GM06990 (cell line): ENCODE measurements at regions not wholly inside any gene's neighbourhood (a gene's known extent, or its start where the extent isn't known, plus 50 kb on each side); places are given as distances from the start of the nearest gene placed in this dataset.

Source experiments
- DNase-seq: peaks from one replicate; pipeline ENCODE4 v3.0.0-alpha.2; 2011; ENCODE audit not compliant: insufficient read length; ENCODE audit errors: extremely low read depth
- H3K27me3 ChIP-seq: replicated peaks from 2 replicates; pipeline ENCODE4 v1.6.0; 2011; ENCODE audit warnings: low read length; ENCODE audit not compliant: control insufficient read depth, insufficient read depth
- H3K36me3 ChIP-seq: 2 replicates; pipeline ENCODE4 v1.5.1; 2011; ENCODE audit warnings: low read length; ENCODE audit not compliant: control insufficient read depth, insufficient read depth
- H3K4me3 ChIP-seq: replicated peaks from 2 replicates; pipeline ENCODE4 v1.5.1; 2011; ENCODE audit warnings: low read depth, mild to moderate bottlenecking, control low read depth, low read length
- TF ChIP-seq, protein P1 (sequence below): IDR thresholded peaks from 2 replicates; pipeline ENCODE4 v1.5.1; 2011; ENCODE audit warnings: low read length, control low read depth, mild to moderate bottlenecking, inconsistent platforms; ENCODE audit not compliant: insufficient read depth, poor library complexity, severe bottlenecking

DNA sequence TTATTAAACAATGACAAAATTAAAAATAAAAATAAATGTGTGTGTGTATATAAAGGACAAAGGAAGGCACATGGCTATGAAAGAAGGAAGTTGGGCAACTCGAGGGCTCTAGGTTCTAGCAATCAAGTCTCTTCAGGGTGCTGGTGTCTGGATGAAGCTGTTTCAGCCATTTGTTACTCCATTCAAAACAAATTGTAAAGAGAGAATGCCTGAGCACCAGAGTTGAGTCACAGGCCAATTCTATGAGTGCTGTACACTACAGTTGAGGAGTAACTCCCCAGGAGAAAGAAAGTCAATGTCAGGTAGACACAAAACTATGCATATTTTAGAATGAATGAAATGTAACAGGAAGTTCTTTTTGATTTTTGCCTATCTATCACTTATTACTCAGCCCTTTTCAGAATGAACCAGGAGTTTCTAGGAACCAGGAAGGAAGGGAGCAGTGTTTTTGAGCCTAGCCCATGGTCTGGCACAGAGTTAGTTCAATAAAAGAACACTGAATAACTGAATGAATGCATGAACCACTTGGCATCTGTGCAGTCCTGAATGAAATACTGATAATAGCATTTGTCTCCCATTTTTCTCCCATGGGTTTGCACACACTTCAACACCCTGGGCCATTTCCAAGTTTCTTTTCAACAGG lies 151.7 kb upstream of the CPEB2 start:
- no peak overlapping the region for H3K4me3 ChIP-seq
- no peaks in the 10 kb centered on the region for H3K36me3 ChIP-seq
- TF ChIP-seq, protein P1, sequence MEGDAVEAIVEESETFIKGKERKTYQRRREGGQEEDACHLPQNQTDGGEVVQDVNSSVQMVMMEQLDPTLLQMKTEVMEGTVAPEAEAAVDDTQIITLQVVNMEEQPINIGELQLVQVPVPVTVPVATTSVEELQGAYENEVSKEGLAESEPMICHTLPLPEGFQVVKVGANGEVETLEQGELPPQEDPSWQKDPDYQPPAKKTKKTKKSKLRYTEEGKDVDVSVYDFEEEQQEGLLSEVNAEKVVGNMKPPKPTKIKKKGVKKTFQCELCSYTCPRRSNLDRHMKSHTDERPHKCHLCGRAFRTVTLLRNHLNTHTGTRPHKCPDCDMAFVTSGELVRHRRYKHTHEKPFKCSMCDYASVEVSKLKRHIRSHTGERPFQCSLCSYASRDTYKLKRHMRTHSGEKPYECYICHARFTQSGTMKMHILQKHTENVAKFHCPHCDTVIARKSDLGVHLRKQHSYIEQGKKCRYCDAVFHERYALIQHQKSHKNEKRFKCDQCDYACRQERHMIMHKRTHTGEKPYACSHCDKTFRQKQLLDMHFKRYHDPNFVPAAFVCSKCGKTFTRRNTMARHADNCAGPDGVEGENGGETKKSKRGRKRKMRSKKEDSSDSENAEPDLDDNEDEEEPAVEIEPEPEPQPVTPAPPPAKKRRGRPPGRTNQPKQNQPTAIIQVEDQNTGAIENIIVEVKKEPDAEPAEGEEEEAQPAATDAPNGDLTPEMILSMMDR = no peak
- H3K27me3 ChIP-seq = no peaks in the 10 kb centered on the region
- no peak for DNase-seq

DNA sequence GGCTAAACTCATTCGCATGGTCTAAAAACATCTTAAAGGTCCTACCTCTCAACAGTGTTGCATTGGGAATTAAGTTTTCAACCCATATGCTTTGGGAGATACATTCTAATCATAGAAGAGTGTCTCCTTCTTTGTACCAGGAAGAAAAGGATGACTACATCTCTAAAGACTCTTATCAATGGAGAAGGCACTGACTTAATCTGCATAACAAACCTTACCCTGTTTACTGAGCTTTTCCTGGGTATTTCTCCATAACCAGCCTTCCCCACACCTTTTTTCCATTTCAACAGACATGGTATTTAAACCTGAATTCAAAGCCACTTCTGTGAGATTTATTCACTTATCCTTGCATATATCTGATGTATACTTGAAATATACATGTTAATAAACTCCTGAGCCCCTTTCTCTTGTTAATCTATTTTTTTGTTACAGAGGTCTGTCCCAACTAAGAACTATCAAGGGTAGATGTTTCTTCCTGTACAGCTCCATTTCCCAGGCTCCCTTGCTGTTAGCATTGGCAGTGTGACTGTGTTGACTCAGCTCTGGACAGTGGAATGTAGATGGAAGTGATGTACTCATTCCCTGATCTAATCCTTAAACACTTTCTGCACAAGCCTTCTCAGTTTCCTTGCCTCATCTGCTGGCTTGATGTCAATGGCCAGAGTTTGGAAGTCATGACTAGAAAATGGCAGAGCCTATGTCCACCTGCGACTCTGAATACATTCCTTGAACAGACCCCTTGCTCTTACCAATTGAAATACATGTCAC lies 148.9 kb upstream of the CPEB2 start:
- no peaks in the 10 kb centered on the region for H3K36me3 ChIP-seq
- TF ChIP-seq, protein P1 = no peak
- H3K4me3 ChIP-seq = no peak overlapping the region
- DNase-seq = no peak
- no peaks in the 10 kb centered on the region for H3K27me3 ChIP-seq

- Histone ChIP-seq H3K36me3 (no peaks in the 10 kb centered on the region), H3K27me3 (no peaks in the 10 kb centered on the region), H3K4me3 (no peak overlapping the region)
- TF ChIP-seq, protein P1 = no peak
- no peak for DNase-seq
Measured at GRCh38 chr4:14855719-14856061, 146.6 kb upstream of the CPEB2 start.

DNA sequence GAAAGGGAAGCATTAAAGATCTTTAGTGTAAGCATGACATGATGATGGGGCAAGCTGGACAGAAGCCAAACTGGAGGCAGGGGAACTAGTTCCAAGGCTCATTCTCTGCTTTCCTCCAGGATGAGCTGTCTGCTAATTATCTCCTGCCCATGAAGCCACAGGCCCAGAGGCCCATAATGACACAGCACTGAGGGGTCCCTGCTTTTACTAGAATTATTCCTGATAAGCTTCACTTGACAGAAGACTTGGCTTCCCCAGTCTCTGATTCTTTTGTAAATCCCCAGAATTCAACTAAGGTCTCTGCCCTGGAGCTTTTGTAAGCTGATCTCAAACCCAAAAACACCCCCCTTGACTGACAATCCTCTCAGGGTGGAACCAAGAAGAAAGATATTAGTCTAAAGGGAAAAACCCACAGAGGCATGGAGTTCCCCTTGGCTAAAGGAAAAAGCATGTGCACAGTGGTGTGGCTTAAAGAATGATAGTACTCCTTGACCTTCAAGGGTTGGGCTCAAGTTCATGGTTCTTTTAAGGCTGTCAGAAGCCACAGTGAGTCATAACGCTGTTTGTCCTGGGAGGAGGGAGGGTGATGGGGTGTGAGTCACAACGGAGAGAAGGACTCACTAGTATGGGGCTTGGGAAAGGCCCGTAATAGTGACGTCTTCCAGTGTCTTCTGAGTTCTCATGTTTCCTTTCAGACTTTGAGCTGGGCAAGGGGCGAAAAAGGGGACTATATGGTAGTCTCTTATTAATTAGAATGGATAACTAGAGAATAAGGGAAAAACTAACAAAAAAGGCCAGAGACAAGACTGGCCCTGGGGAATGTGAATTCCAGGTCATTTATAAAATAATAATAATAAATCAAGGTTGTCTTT lies 146.0 kb upstream of the CPEB2 start:
- H3K4me3 ChIP-seq = no peak overlapping the region
- H3K36me3 ChIP-seq = no peaks in the 10 kb centered on the region
- TF ChIP-seq, protein P1 = no peak
- DNase-seq = peak; percentile 75
- H3K27me3 ChIP-seq = no peaks in the 10 kb centered on the region

DNA sequence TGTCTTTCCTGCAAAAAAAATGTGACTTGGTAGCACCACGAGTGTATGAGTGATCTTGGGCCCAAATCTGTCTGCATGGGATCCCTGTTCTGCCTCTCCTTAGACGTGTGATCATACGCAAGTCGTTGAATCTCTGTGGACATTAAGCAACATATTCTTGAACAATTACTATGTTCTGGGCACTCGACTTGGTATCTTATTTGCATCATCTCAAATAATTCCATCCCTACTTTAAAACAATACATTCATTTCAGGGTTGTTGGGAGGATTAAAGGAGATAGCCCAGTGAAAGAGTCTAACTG lies 145.4 kb upstream of the CPEB2 start:
- Histone ChIP-seq H3K36me3 (no peaks in the 10 kb centered on the region), H3K4me3 (no peak overlapping the region), H3K27me3 (no peaks in the 10 kb centered on the region)
- TF ChIP-seq, protein P1 = no peak
- DNase-seq = no peak
